H9 (cell line): ENCODE measurements at regions not wholly inside any gene's neighbourhood (a gene's known extent, or its start where the extent isn't known, plus 50 kb on each side); places are given as distances from the start of the nearest gene placed in this dataset.

Experiments used
- DNase-seq: peaks from one replicate; pipeline ENCODE4 v3.0.0-alpha.2; 2017
- H2AFZ ChIP-seq: one replicate; pipeline ENCODE4 v1.6.1; 2013; ENCODE audit warnings: mild to moderate bottlenecking, low read length, control low read depth, moderate library complexity
- H2AK5ac ChIP-seq: 2 replicates; pipeline ENCODE4 v1.6.1; 2013; ENCODE audit warnings: low read length, control low read depth, mixed read lengths; ENCODE audit not compliant: insufficient read length
- H2BK120ac ChIP-seq: one replicate; pipeline ENCODE4 v1.6.1; 2013; ENCODE audit warnings: low read depth, mild to moderate bottlenecking, low read length, control low read depth, inconsistent platforms; ENCODE audit not compliant: poor library complexity, severe bottlenecking
- H2BK12ac ChIP-seq: 2 replicates; pipeline ENCODE4 v1.6.1; 2013; ENCODE audit warnings: low read length, control low read depth, mixed read lengths, low read depth; ENCODE audit not compliant: insufficient read length
- H2BK15ac ChIP-seq: 2 replicates; pipeline ENCODE4 v1.6.1; 2013; ENCODE audit warnings: low read depth, low read length, control low read depth
- H2BK20ac ChIP-seq: one replicate; pipeline ENCODE4 v1.6.1; 2013; ENCODE audit warnings: low read depth, mild to moderate bottlenecking, low read length, control low read depth, inconsistent platforms; ENCODE audit not compliant: poor library complexity, severe bottlenecking
- H2BK5ac ChIP-seq: 2 replicates; pipeline ENCODE4 v1.6.1; 2013; ENCODE audit warnings: low read length, control low read depth, mixed read lengths; ENCODE audit not compliant: insufficient read length
- H3K14ac ChIP-seq: 2 replicates; pipeline ENCODE4 v1.6.1; 2013; ENCODE audit warnings: low read length, control low read depth; ENCODE audit not compliant: insufficient read depth
- H3K18ac ChIP-seq: 2 replicates; pipeline ENCODE4 v1.6.1; 2013; ENCODE audit warnings: low read depth, mild to moderate bottlenecking, mixed read lengths, low read length, control low read depth; ENCODE audit not compliant: insufficient read length
- H3K23ac ChIP-seq: 2 replicates; pipeline ENCODE4 v1.6.1; 2013; ENCODE audit warnings: low read length, control low read depth, mixed read lengths, low read depth; ENCODE audit not compliant: insufficient read length
- H3K23me2 ChIP-seq: 2 replicates; pipeline ENCODE4 v1.6.1; 2013; ENCODE audit warnings: low read depth, mild to moderate bottlenecking, mixed read lengths, low read length, control low read depth; ENCODE audit not compliant: insufficient read length, poor library complexity, severe bottlenecking
- H3K27ac ChIP-seq: 2 replicates; pipeline ENCODE4 v1.5.1; 2013; ENCODE audit warnings: low read length, control low read depth, mixed read lengths, low read depth; ENCODE audit not compliant: insufficient read length
- H3K27me3 ChIP-seq: 2 replicates; pipeline ENCODE4 v1.6.1; 2013; ENCODE audit warnings: low read length, control low read depth, inconsistent platforms; ENCODE audit not compliant: insufficient read depth
- H3K4ac ChIP-seq: 2 replicates; pipeline ENCODE4 v1.6.1; 2013; ENCODE audit warnings: low read depth, mild to moderate bottlenecking, control low read depth, inconsistent platforms, low read length, moderate library complexity
- H3K4me1 ChIP-seq: 2 replicates; pipeline ENCODE4 v1.6.1; 2013; ENCODE audit warnings: low read length, control low read depth, inconsistent platforms; ENCODE audit not compliant: insufficient read depth
- H3K4me2 ChIP-seq: 2 replicates; pipeline ENCODE4 v1.6.1; 2013; ENCODE audit warnings: low read length, control low read depth, mixed read lengths; ENCODE audit not compliant: insufficient read length, insufficient read depth
- H3K56ac ChIP-seq: 2 replicates; pipeline ENCODE4 v1.6.1; 2013; ENCODE audit warnings: low read depth, mild to moderate bottlenecking, mixed read lengths, low read length, control low read depth; ENCODE audit not compliant: insufficient read length
- H3K79me1 ChIP-seq: 2 replicates; pipeline ENCODE4 v1.6.1; 2013; ENCODE audit warnings: low read depth, mild to moderate bottlenecking, moderate library complexity, low read length, control low read depth, inconsistent platforms; ENCODE audit not compliant: insufficient read depth, poor library complexity, severe bottlenecking
- H3K79me2 ChIP-seq: 2 replicates; pipeline ENCODE4 v1.6.1; 2013; ENCODE audit warnings: low read length, control low read depth, inconsistent platforms; ENCODE audit not compliant: insufficient read depth
- H3K9ac ChIP-seq: 2 replicates; pipeline ENCODE4 v1.6.1; 2013; ENCODE audit warnings: low read length, control low read depth, mixed read lengths; ENCODE audit not compliant: insufficient read length; ENCODE audit errors: extremely low read depth
- H3K9me3 ChIP-seq: one replicate; pipeline ENCODE4 v1.6.1; 2013; ENCODE audit warnings: low read depth, low read length, inconsistent platforms; ENCODE audit not compliant: control insufficient read depth
- H3T11ph ChIP-seq: one replicate; pipeline ENCODE4 v1.6.1; 2013; ENCODE audit warnings: mild to moderate bottlenecking, low read length, control low read depth, inconsistent platforms
- H4K20me1 ChIP-seq: one replicate; pipeline ENCODE4 v1.6.1; 2013; ENCODE audit not compliant: control insufficient read depth, insufficient read length, insufficient read depth
- H4K5ac ChIP-seq: 2 replicates; pipeline ENCODE4 v1.6.1; 2013; ENCODE audit warnings: low read depth, mild to moderate bottlenecking, mixed read lengths, low read length, control low read depth; ENCODE audit not compliant: insufficient read length
- H4K8ac ChIP-seq: replicated peaks from 2 replicates; pipeline ENCODE4 v1.6.1; 2013; ENCODE audit warnings: low read length, control low read depth, mixed read lengths, low read depth; ENCODE audit not compliant: insufficient read length
- H4K91ac ChIP-seq: 2 replicates; pipeline ENCODE4 v1.6.1; 2013; ENCODE audit warnings: low read depth, mild to moderate bottlenecking, moderate library complexity, mixed read lengths, low read length, control low read depth; ENCODE audit not compliant: insufficient read length
- H3K27ac Mint-ChIP-seq, 3 experiments: 2 replicates in 2 of 3; 3 replicates in 1 of 3; pipeline ENCODE4 v1.8.0; 2020 to 2021; ENCODE audit warnings: mixed read lengths in 3 of 3, mild to moderate bottlenecking in 1 of 3, moderate library complexity in 1 of 3
- H3K27me3 Mint-ChIP-seq: 2 replicates; pipeline ENCODE4 v1.8.0; 2021; ENCODE audit warnings: low read depth, mild to moderate bottlenecking, moderate library complexity, mixed read lengths
- H3K36me3 Mint-ChIP-seq, 3 experiments: 2 replicates in 2 of 3; 3 replicates in 1 of 3; pipeline ENCODE4 v1.8.0; 2020 to 2021; ENCODE audit warnings: low read depth in 3 of 3, mixed read lengths in 3 of 3; ENCODE audit not compliant: insufficient read depth in 1 of 3
- H3K4me1 Mint-ChIP-seq, 2 experiments: 2 replicates each; pipeline ENCODE4 v1.8.0; 2020; ENCODE audit warnings: mixed read lengths in 2 of 2
- H3K4me3 Mint-ChIP-seq, 2 experiments: 2 replicates in 1 of 2; 3 replicates in 1 of 2; pipeline ENCODE4 v1.8.0; 2020 to 2021; ENCODE audit warnings: mild to moderate bottlenecking in 2 of 2, mixed read lengths in 2 of 2, moderate library complexity in 1 of 2
- H3K9me3 Mint-ChIP-seq, 2 experiments: 2 replicates in 1 of 2; 3 replicates in 1 of 2; pipeline ENCODE4 v1.8.0; 2020; ENCODE audit warnings: mild to moderate bottlenecking in 2 of 2, mixed read lengths in 2 of 2, moderate library complexity in 1 of 2
- CTCF ChIP-seq: fragments of 200-600 bp; sonication (generic); conservative IDR thresholded peaks from 3 replicates; pipeline ENCODE4 v1.8.0; 2021; ENCODE audit warnings: antibody characterized with exemption, mild to moderate bottlenecking
- WGBS: extraction: QIAGEN DNeasy Blood & Tissue Kit; methylation state at CpG from one replicate; pipeline ENCODE4 v1.1.7; 2013; ENCODE audit warnings: missing lambda C conversion rate, low lambda C conversion rate, mixed read lengths; ENCODE audit not compliant: insufficient read length; ENCODE audit errors: extremely low coverage; 5-methylcytosine and 5-hydroxymethylcytosine counted together

- H2BK20ac ChIP-seq: no peak overlapping the region
- Mint-ChIP-seq H3K4me1 (peaks cover 20 to 32% of the 10 kb centered on the region in 2 experiments), H3K4me3 (no peak overlapping the region), H3K36me3 (no peaks in the 10 kb centered on the region), H3K27ac (no peak overlapping the region), H3K9me3 (no peaks in the 10 kb centered on the region), H3K27me3 (peaks cover 8% of the 10 kb centered on the region)
- no peak for TF ChIP-seq CTCF
- peaks cover 3% of the 10 kb centered on the region for H3K23me2 ChIP-seq
- no peak overlapping the region for H2BK15ac ChIP-seq
- H3K56ac ChIP-seq: no peak overlapping the region
- no peak overlapping the region for H2AK5ac ChIP-seq
- H3K23ac ChIP-seq: no peak overlapping the region
- no peak overlapping the region for H3T11ph ChIP-seq
- no peaks in the 10 kb centered on the region for H4K20me1 ChIP-seq
- no peak overlapping the region for H3K4ac ChIP-seq
- H4K8ac ChIP-seq: no peak overlapping the region
- no peak overlapping the region for H2BK5ac ChIP-seq
- H3K9ac ChIP-seq: no peak overlapping the region
- no peaks in the 10 kb centered on the region for H3K9me3 ChIP-seq
- H3K27ac ChIP-seq: no peak overlapping the region
- H2BK120ac ChIP-seq: no peak overlapping the region
- H2AFZ ChIP-seq: no peak overlapping the region
- no peak overlapping the region for H4K91ac ChIP-seq
- H3K4me1 ChIP-seq: peaks cover 5% of the 10 kb centered on the region; the same call in 1 of the 2 replicates
- H3K4me2 ChIP-seq: no peak overlapping the region
- H3K14ac ChIP-seq: no peak overlapping the region
- DNase-seq: no peak
- H2BK12ac ChIP-seq: no peak overlapping the region
- no peaks in the 10 kb centered on the region for H3K79me1 ChIP-seq
- no CpG with 5 or more reads among the region's 10 CpGs for WGBS
- H3K18ac ChIP-seq: no peak overlapping the region
- H3K27me3 ChIP-seq: no peaks in the 10 kb centered on the region
- H3K79me2 ChIP-seq: no peaks in the 10 kb centered on the region
- H4K5ac ChIP-seq: no peak overlapping the region
Observed at GRCh38 chr1:58898739-58899586, 115.1 kb upstream of the JUN start.
